OCI-LY7 (cell line): ENCODE measurements at regions not wholly inside any gene's neighbourhood (a gene's known extent, or its start where the extent isn't known, plus 50 kb on each side); places are given as distances from the start of the nearest gene placed in this dataset.

Source experiments
- BruUV-seq: library from RNA; stranded (reverse); fragments of 400-500 nt; replicated peaks from 2 replicates; lab custom pipeline; 2021; lab: Mats Ljungman, UMichigan
- CTCF ChIA-PET: fragments of 300-600 bp; sonication (Branson Sonifier 250); formaldehyde crosslinking; loops from one replicate; lab custom pipeline; 2022; ENCODE audit warnings: antibody characterized with exemption; ENCODE audit not compliant: unreplicated experiment; lab: Charles Lee
- POLR2A ChIA-PET: fragments of 300-600 bp; sonication (Branson Sonifier 250); formaldehyde crosslinking; loops from one replicate; lab custom pipeline; 2022; ENCODE audit warnings: antibody characterized with exemption; lab: Charles Lee
- DNase-seq: peaks from one replicate; pipeline ENCODE4 v3.0.0-alpha.2; 2015; ENCODE audit warnings: low spot score
- H2AFZ ChIP-seq: fragments of 200-600 bp; sonication (generic), shearing (Covaris generic); 2 replicates; pipeline ENCODE4 v1.6.1; 2014; ENCODE audit warnings: mild to moderate bottlenecking, antibody characterized with exemption, low read length, moderate library complexity
- H3K27ac ChIP-seq: fragments of 200-600 bp; sonication (generic); 2 replicates; pipeline ENCODE4 v1.5.1; 2014; ENCODE audit warnings: mixed run types, low read depth, mild to moderate bottlenecking, moderate library complexity, low read length, inconsistent platforms; ENCODE audit not compliant: poor library complexity, severe bottlenecking
- H3K36me3 ChIP-seq: fragments of 200-600 bp; sonication (generic); 2 replicates; pipeline ENCODE4 v1.6.1; 2014; ENCODE audit warnings: mild to moderate bottlenecking, antibody characterized with exemption, low read length, moderate library complexity, mixed read lengths; ENCODE audit not compliant: insufficient read depth
- H3K4me1 ChIP-seq: fragments of 200-600 bp; sonication (generic); 2 replicates; pipeline ENCODE4 v1.5.1; 2014; ENCODE audit warnings: mild to moderate bottlenecking, low read length; ENCODE audit not compliant: insufficient read depth, poor library complexity, severe bottlenecking
- H3K4me2 ChIP-seq: fragments of 200-600 bp; sonication (generic); 2 replicates; pipeline ENCODE4 v1.6.1; 2014; ENCODE audit warnings: mild to moderate bottlenecking, low read length
- H3K4me3 ChIP-seq: fragments of 200-600 bp; sonication (generic); 2 replicates; pipeline ENCODE4 v1.5.1; 2014; ENCODE audit warnings: mild to moderate bottlenecking, low read depth, low read length; ENCODE audit not compliant: poor library complexity, severe bottlenecking
- H3K79me2 ChIP-seq: fragments of 200-600 bp; sonication (generic); 2 replicates; pipeline ENCODE4 v1.6.1; 2016; ENCODE audit warnings: low read depth, mild to moderate bottlenecking, low read length, moderate library complexity, mixed read lengths; ENCODE audit not compliant: insufficient read depth
- H3K9me2 ChIP-seq: fragments of 200-600 bp; sonication (generic); 2 replicates; pipeline ENCODE4 v1.6.1; 2016; ENCODE audit warnings: mild to moderate bottlenecking, low read length, mixed read lengths; ENCODE audit not compliant: insufficient read depth
- H3K9me3 ChIP-seq: fragments of 200-600 bp; sonication (generic); 2 replicates; pipeline ENCODE4 v1.6.1; 2014; ENCODE audit warnings: mild to moderate bottlenecking, mixed run types, low read length, mixed read lengths
- H4K20me1 ChIP-seq: fragments of 200-600 bp; sonication (generic); 2 replicates; pipeline ENCODE4 v1.6.1; 2014; ENCODE audit warnings: mild to moderate bottlenecking, antibody characterized with exemption, low read length, moderate library complexity, mixed read lengths; ENCODE audit not compliant: insufficient read depth
- CTCF ChIP-seq: fragments of 200-600 bp; sonication (generic); conservative IDR thresholded peaks from 2 replicates; pipeline ENCODE4 v1.5.1; 2014; ENCODE audit warnings: mild to moderate bottlenecking, antibody characterized with exemption, low read length, moderate library complexity, mixed read lengths
- EZH2phosphoT487 ChIP-seq: fragments of 200-600 bp; sonication (generic); IDR thresholded peaks from 2 replicates; pipeline ENCODE4 v1.6.1; 2018; ENCODE audit warnings: low read depth, borderline replicate concordance, mild to moderate bottlenecking, mixed run types, antibody characterized with exemption, low read length, moderate library complexity, mixed read lengths
- intact Hi-C: fragments of 100-400 bp; cut with micrococcal nuclease; formaldehyde crosslinking; loops from one replicate; pipeline ENCODE4 v1.10.0; 2022; ENCODE audit not compliant: unreplicated experiment

- H3K36me3 ChIP-seq: no peaks in the 10 kb centered on the region
- ChIA-PET CTCF (no interaction called here), POLR2A (interaction anchor here (1.8 kb wide), 1 partner anchor 15 kb away, joined by 3 read pairs; no protein-coding TSS in a partner anchor)
- no TSS peak for BruUV-seq
- TF ChIP-seq CTCF: no peak
- TF ChIP-seq EZH2phosphoT487: no peak
- H4K20me1 ChIP-seq: no peaks in the 10 kb centered on the region
- no peaks in the 10 kb centered on the region for H3K4me1 ChIP-seq
- DNase-seq: no peak
- no peak overlapping the region for H3K4me2 ChIP-seq
- no peaks in the 10 kb centered on the region for H3K9me3 ChIP-seq
- H2AFZ ChIP-seq: no peak overlapping the region
- H3K27ac ChIP-seq: no peak overlapping the region
- H3K79me2 ChIP-seq: no peaks in the 10 kb centered on the region
- no peak overlapping the region for H3K4me3 ChIP-seq
- no peaks in the 10 kb centered on the region for H3K9me2 ChIP-seq
- intact Hi-C loops: loop anchor here (10.0 kb wide), 1 partner anchor 243 kb away; no protein-coding TSS in a partner anchor
These were observed 277.7 kb downstream of the UTP18 start for GRCh38 chr17:51537996-51538550.

GRCh38 chr17:51540151-51540550, 279.8 kb downstream of the UTP18 start:
- Histone ChIP-seq H3K4me1 (no peaks in the 10 kb centered on the region), H3K79me2 (no peaks in the 10 kb centered on the region), H2AFZ (no peak overlapping the region), H3K9me3 (no peaks in the 10 kb centered on the region), H3K4me2 (no peak overlapping the region), H3K27ac (no peak overlapping the region), H3K36me3 (no peaks in the 10 kb centered on the region), H3K4me3 (no peak overlapping the region), H4K20me1 (no peaks in the 10 kb centered on the region), H3K9me2 (no peaks in the 10 kb centered on the region)
- ChIA-PET POLR2A (no interaction called here), CTCF (no interaction called here)
- TF ChIP-seq EZH2phosphoT487 (no peak), CTCF (no peak)
- DNase-seq: no peak
- intact Hi-C loops: no loop called here
- no TSS peak for BruUV-seq

- no peaks in the 10 kb centered on the region for H3K36me3 ChIP-seq
- no peaks in the 10 kb centered on the region for H3K9me3 ChIP-seq
- no peaks in the 10 kb centered on the region for H3K9me2 ChIP-seq
- H3K27ac ChIP-seq: no peak overlapping the region
- BruUV-seq: no TSS peak
- no peaks in the 10 kb centered on the region for H3K4me1 ChIP-seq
- TF ChIP-seq CTCF (no peak), EZH2phosphoT487 (no peak)
- ChIA-PET POLR2A (no interaction called here), CTCF (no interaction called here)
- no peak overlapping the region for H3K4me3 ChIP-seq
- no peak overlapping the region for H2AFZ ChIP-seq
- H3K79me2 ChIP-seq: no peaks in the 10 kb centered on the region
- intact Hi-C loops: no loop called here
- H4K20me1 ChIP-seq: no peaks in the 10 kb centered on the region
- no peak for DNase-seq
- no peak overlapping the region for H3K4me2 ChIP-seq
These were observed 280.9 kb downstream of the UTP18 start for GRCh38 chr17:51541215-51541614.
